Stomach (tissue), 8 donors: ENCODE measurements at regions not wholly inside any gene's neighbourhood (a gene's known extent, or its start where the extent isn't known, plus 50 kb on each side); places are given as distances from the start of the nearest gene placed in this dataset.
A peak's percentile ranks its signal among the peaks of the same experiment; 100 is the strongest.

ENCODE experiments used
- DNase-seq, 2 donors: peaks; one replicate each; pipeline versions ENCODE4 v3.0.0 to v3.0.0-alpha.2; 2013 to 2019
- H3K27ac ChIP-seq, 5 donors: fragments of 200-600 bp in 4 of 5; sonication (generic) in 4 of 5; one replicate each; pipeline ENCODE4 v1.5.1; 2013 to 2019; ENCODE audit warnings: mild to moderate bottlenecking in 1 of 5, moderate library complexity in 1 of 5
- H3K27me3 ChIP-seq, 3 donors: fragments of 200-600 bp; sonication (generic); one replicate each; pipeline ENCODE4 v1.5.1; 2017 to 2019; ENCODE audit warnings: mixed run types in 1 of 3
- H3K36me3 ChIP-seq, 4 donors: fragments of 200-600 bp; sonication (generic); 1 replicate in 3 of 4; 2 replicates in 1 of 4; pipeline ENCODE4 v1.5.1; 2016 to 2019
- H3K4me1 ChIP-seq, 4 donors: fragments of 200-600 bp; sonication (generic); one replicate each; pipeline ENCODE4 v1.5.1; 2016 to 2019
- H3K4me3 ChIP-seq, 4 donors: fragments of 200-600 bp; sonication (generic) in 3 of 4; one replicate each; pipeline ENCODE4 v1.5.1; 2016 to 2019; ENCODE audit warnings: mild to moderate bottlenecking in 1 of 4
- H3K9me3 ChIP-seq, 4 donors: fragments of 200-600 bp; sonication (generic); one replicate each; pipeline ENCODE4 v1.5.1; 2016 to 2019
- EP300 ChIP-seq: sonication (generic); formaldehyde crosslinking; IDR thresholded peaks from one replicate; pipeline ENCODE4 v1.6.1; 2017; ENCODE audit warnings: antibody characterized with exemption
- POLR2A ChIP-seq, 4 donors: fragments of 450-650 bp; IDR thresholded peaks; one replicate each; pipeline ENCODE4 v1.6.1; 2016; ENCODE audit warnings: antibody characterized with exemption in 4 of 4, control low read depth in 2 of 4, mild to moderate bottlenecking in 1 of 4, moderate library complexity in 1 of 4
- POLR2AphosphoS5 ChIP-seq, 3 donors: sonication (generic); formaldehyde crosslinking; IDR thresholded peaks; one replicate each; pipeline ENCODE4 v1.6.1; 2016; ENCODE audit warnings: antibody characterized with exemption in 3 of 3
- WGBS, 5 donors: extraction: QIAGEN DNeasy Blood & Tissue Kit in 3 of 5; methylation state at CpG; one replicate each; pipeline versions ENCODE4 v1.1.5 to v1.1.7; 2013 to 2018; 5-methylcytosine and 5-hydroxymethylcytosine counted together
- intact Hi-C: fragments of 100-400 bp; cut with DNase I; formaldehyde crosslinking; loops from one replicate; pipeline ENCODE4 v1.15.1; 2023; ENCODE audit warnings: low total_unique reads
- TF ChIP-seq, protein P1 (sequence below), 7 experiments: fragments of 450-650 bp in 4 of 7; fragments of 200-600 bp in 3 of 7; sonication (generic) in 3 of 7; IDR thresholded peaks; one replicate each; pipeline ENCODE4 v1.5.1; 2016 to 2019; ENCODE audit warnings: antibody characterized with exemption in 7 of 7, control low read depth in 2 of 7, mild to moderate bottlenecking in 1 of 7
- donor health status: healthy with polysubstance abuse.
- donor health status: Bipolar disorder and iron deficiency.
- donor health status: healthy.

DNA sequence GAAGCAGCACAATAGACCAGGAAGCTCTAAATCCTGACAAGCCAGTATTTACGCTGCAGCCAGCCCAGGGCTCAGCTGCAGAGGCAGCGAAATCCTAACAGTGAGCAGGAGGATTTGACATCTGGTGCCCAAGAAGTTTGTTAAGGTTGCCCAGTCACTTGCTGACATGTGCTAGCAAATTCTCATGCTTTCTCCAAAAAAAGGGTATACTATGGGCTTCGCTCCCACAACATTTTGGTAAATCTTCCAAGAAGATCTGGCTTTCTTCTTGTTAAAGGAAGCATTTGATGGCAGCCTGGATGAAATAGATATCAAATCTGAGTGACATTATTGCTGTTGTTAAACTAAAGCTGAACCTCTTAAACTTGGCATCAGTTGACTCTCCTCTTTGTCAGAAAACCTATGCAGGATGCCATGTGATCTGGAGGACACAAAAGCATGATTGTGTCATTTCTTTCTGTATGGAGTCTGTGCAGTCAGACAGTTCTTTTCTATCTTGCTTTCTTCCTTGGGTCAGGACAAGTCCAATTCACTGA lies 949.7 kb upstream of the RBFOX1 start:
- Histone ChIP-seq H3K27ac (no peak overlapping the region), H3K36me3 (no peaks in the 10 kb centered on the region), H3K9me3 (peaks cover 0 to 16% (median 5%) of the 10 kb centered on the region in 4 donors), H3K4me1 (no peaks in the 10 kb centered on the region), H3K27me3 (no peaks in the 10 kb centered on the region), H3K4me3 (no peak overlapping the region)
- intact Hi-C loops: no loop called here
- DNase-seq: peak in 1 of 2 donors; percentile 36
- WGBS, 5 donors: 63 to 78% (median 72%) methylated on average over 3 of the region's 3 CpGs
- TF ChIP-seq POLR2A (IDR thresholded peaks at IDR 0.05) (no peak), POLR2AphosphoS5 (IDR thresholded peaks at IDR 0.05) (no peak), EP300 (no peak)
- TF ChIP-seq, protein P1, sequence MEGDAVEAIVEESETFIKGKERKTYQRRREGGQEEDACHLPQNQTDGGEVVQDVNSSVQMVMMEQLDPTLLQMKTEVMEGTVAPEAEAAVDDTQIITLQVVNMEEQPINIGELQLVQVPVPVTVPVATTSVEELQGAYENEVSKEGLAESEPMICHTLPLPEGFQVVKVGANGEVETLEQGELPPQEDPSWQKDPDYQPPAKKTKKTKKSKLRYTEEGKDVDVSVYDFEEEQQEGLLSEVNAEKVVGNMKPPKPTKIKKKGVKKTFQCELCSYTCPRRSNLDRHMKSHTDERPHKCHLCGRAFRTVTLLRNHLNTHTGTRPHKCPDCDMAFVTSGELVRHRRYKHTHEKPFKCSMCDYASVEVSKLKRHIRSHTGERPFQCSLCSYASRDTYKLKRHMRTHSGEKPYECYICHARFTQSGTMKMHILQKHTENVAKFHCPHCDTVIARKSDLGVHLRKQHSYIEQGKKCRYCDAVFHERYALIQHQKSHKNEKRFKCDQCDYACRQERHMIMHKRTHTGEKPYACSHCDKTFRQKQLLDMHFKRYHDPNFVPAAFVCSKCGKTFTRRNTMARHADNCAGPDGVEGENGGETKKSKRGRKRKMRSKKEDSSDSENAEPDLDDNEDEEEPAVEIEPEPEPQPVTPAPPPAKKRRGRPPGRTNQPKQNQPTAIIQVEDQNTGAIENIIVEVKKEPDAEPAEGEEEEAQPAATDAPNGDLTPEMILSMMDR (IDR thresholded peaks at IDR 0.05): no peak

DNA sequence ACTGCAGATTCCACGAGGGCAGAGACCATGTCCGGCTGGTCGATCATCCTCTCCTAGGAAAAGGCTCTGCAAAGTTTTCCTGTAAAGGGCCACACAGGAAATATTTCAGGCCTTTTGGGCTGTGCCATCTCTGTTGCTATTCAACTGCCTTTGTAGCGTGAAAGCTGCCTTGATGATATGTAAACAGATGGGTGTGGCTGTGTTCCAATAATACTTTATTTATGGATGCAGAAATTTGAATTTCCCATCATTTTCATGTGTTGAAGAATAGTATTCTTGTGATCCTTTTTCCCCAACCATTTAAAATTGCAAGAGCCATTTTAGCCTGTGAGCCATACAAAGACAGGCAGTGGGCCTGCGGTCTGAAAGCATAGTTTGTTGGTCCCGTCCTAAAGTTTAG lies 950.7 kb upstream of the RBFOX1 start:
- DNase-seq: no peak
- 65 to 77% (median 73%) methylated on average over 6 of the region's 6 CpGs for WGBS, 5 donors
- no peak overlapping the region for H3K4me3 ChIP-seq
- TF ChIP-seq POLR2A (IDR thresholded peaks at IDR 0.05): no peak
- TF ChIP-seq, protein P1 (IDR thresholded peaks at IDR 0.05): no peak
- no peak for TF ChIP-seq EP300
- TF ChIP-seq POLR2AphosphoS5 (IDR thresholded peaks at IDR 0.05): no peak
- H3K27me3 ChIP-seq: no peaks in the 10 kb centered on the region
- H3K36me3 ChIP-seq: no peaks in the 10 kb centered on the region
- no peaks in the 10 kb centered on the region for H3K4me1 ChIP-seq
- no peak overlapping the region for H3K27ac ChIP-seq
- H3K9me3 ChIP-seq: peaks cover 0 to 16% (median 6%) of the 10 kb centered on the region in 4 donors
- intact Hi-C loops: no loop called here

DNA sequence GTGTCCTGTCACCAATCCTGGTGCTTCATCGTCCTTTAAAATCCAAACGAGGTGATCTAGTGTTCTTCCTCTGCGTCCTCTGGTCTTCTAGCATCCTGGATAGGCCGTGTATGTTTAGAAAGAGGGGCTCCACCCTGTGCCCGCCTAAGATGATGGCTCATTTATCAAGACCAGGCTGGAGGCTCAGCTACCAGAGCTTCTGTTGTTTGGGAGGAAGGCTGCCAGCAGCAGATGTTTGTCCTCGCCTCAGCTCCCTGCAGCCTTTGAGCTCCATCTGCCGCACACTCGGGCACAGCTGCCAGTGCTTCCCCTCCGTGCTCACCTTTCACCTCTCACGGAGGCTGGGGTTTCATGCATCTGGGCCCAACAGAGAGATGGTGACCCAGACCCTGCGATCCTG lies 954.7 kb upstream of the RBFOX1 start:
- Histone ChIP-seq H3K36me3 (no peaks in the 10 kb centered on the region), H3K4me3 (no peak overlapping the region), H3K9me3 (peaks cover 0 to 17% (median 4%) of the 10 kb centered on the region in 4 donors), H3K27me3 (no peaks in the 10 kb centered on the region), H3K4me1 (no peaks in the 10 kb centered on the region), H3K27ac (no peak overlapping the region)
- intact Hi-C loops: no loop called here
- no peak for DNase-seq
- 57 to 79% (median 72%) methylated on average over 11 of the region's 11 CpGs for WGBS, 5 donors
- TF ChIP-seq POLR2AphosphoS5 (IDR thresholded peaks at IDR 0.05): no peak
- no peak for TF ChIP-seq EP300
- TF ChIP-seq POLR2A (IDR thresholded peaks at IDR 0.05): no peak
- TF ChIP-seq, protein P1 (IDR thresholded peaks at IDR 0.05): no peak

DNA sequence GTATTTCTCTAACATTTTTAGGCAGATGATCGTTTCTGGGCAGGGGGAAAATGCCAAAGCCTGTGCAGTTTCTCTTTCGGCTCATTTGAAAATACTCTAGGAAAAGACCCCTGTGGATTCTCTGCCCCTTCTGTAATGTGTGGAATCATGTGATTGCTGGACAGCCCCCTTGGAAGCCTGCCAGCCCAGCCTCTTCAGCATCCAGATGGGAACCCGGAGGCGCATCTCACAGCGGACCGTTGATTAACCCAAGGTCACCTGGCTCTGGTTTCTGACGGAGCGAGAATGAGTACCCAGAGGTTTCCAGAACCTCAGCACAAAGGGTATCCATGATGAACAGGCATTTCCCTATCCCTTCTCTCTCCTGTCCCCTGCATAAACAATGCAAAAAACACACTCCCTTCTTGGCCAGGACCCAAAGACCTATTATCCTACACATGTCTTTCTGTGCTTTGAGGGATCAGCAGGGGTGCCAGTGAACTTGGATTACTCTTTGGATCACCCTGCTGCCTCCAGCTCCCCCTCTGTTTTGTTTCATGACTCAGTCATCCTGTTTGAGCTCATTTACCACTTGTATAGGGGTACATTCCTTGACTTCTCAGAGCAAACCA lies 957.1 kb upstream of the RBFOX1 start:
- H3K4me1 ChIP-seq: no peaks in the 10 kb centered on the region
- 33 to 53% (median 39%) methylated on average over 8 of the region's 8 CpGs for WGBS, 5 donors
- no peaks in the 10 kb centered on the region for H3K27me3 ChIP-seq
- no peak overlapping the region for H3K27ac ChIP-seq
- intact Hi-C loops: no loop called here
- peak in 1 of 2 donors; percentile 30 for DNase-seq
- TF ChIP-seq, protein P1 (IDR thresholded peaks at IDR 0.05): no peak
- TF ChIP-seq POLR2A (IDR thresholded peaks at IDR 0.05) (no peak), EP300 (no peak), POLR2AphosphoS5 (IDR thresholded peaks at IDR 0.05) (no peak)
- peaks cover 0 to 30% (median 4%) of the 10 kb centered on the region in 4 donors for H3K9me3 ChIP-seq
- H3K36me3 ChIP-seq: no peaks in the 10 kb centered on the region
- no peak overlapping the region for H3K4me3 ChIP-seq
